GM19193 (cell line): ENCODE measurements at regions not wholly inside any gene's neighbourhood (a gene's known extent, or its start where the extent isn't known, plus 50 kb on each side); places are given as distances from the start of the nearest gene placed in this dataset.

Source experiments
- POLR2A ChIP-seq: IDR thresholded peaks from 4 replicates; pipeline ENCODE4 v1.6.1; 2011; ENCODE audit not compliant: insufficient read depth, insufficient read length; ENCODE audit errors: extremely low read depth

- TF ChIP-seq POLR2A = no peak
Measured at GRCh38 chr4:123671636-123672404, 275.2 kb downstream of the SPRY1 start.

GRCh38 chr4:123672987-123673386 is 276.4 kb downstream of the SPRY1 start:
- TF ChIP-seq POLR2A = no peak

GRCh38 chr4:123673971-123674370 is 277.4 kb downstream of the SPRY1 start:
- no peak for TF ChIP-seq POLR2A

GRCh38 chr4:123674762-123675465 is 278.3 kb downstream of the SPRY1 start:
- no peak for TF ChIP-seq POLR2A

- TF ChIP-seq POLR2A = no peak
Measured at GRCh38 chr4:123675567-123675966, 279.0 kb downstream of the SPRY1 start.

GRCh38 chr4:123676071-123676889 is 279.7 kb downstream of the SPRY1 start:
- TF ChIP-seq POLR2A = no peak

- TF ChIP-seq POLR2A = no peak
Measured at GRCh38 chr4:123676890-123677229, 280.3 kb downstream of the SPRY1 start.

GRCh38 chr4:123682931-123683330 is 286.3 kb downstream of the SPRY1 start:
- TF ChIP-seq POLR2A = no peak

- TF ChIP-seq POLR2A = no peak
Measured at GRCh38 chr4:123696687-123697086, 300.1 kb downstream of the SPRY1 start.

GRCh38 chr4:123698556-123698955 is 302.0 kb downstream of the SPRY1 start:
- no peak for TF ChIP-seq POLR2A

GRCh38 chr4:123699880-123700771 is 303.5 kb downstream of the SPRY1 start:
- no peak for TF ChIP-seq POLR2A

GRCh38 chr4:123701131-123701575 is 304.6 kb downstream of the SPRY1 start:
- TF ChIP-seq POLR2A = no peak

- no peak for TF ChIP-seq POLR2A
Measured at GRCh38 chr4:123705419-123705818, 308.8 kb downstream of the SPRY1 start.

- TF ChIP-seq POLR2A = no peak
Measured at GRCh38 chr4:123706973-123707372, 310.4 kb downstream of the SPRY1 start.
